MCF 10A (cell line): ENCODE measurements at regions not wholly inside any gene's neighbourhood (a gene's known extent, or its start where the extent isn't known, plus 50 kb on each side); places are given as distances from the start of the nearest gene placed in this dataset.

Experiments
- BruUV-seq: library from RNA; stranded (reverse); fragments of 400-500 nt; replicated peaks from 2 replicates; lab custom pipeline; 2021; lab: Mats Ljungman, UMichigan
- CTCF ChIA-PET: fragments of 300-600 bp; sonication (Branson Sonifier 250); formaldehyde crosslinking; extraction: SDS; loops from one replicate; lab custom pipeline; 2021; ENCODE audit warnings: antibody characterized with exemption, inconsistent platforms; lab: Yijun Ruan, JAX
- POLR2A ChIA-PET: fragments of 300-600, 350-650 bp; sonication (Branson Sonifier 250); formaldehyde crosslinking; extraction: SDS; loops from one replicate; lab custom pipeline; 2020; ENCODE audit warnings: antibody characterized with exemption, inconsistent platforms; lab: Yijun Ruan, JAX
- DNase-seq: peaks from one replicate; pipeline ENCODE4 v3.0.0-alpha.2; 2018; ENCODE audit not compliant: unreplicated experiment
- H3K27ac Mint-ChIP-seq: one replicate; pipeline ENCODE4 v1.8.0; 2022; ENCODE audit warnings: mild to moderate bottlenecking, low read depth, mixed read lengths; ENCODE audit not compliant: unreplicated experiment
- H3K27me3 Mint-ChIP-seq: one replicate; pipeline ENCODE4 v1.8.0; 2022; ENCODE audit warnings: mixed read lengths; ENCODE audit not compliant: insufficient read depth, unreplicated experiment
- H3K36me3 Mint-ChIP-seq: one replicate; pipeline ENCODE4 v1.8.0; 2022; ENCODE audit warnings: mild to moderate bottlenecking, moderate library complexity, mixed read lengths; ENCODE audit not compliant: insufficient read depth, unreplicated experiment
- H3K4me1 Mint-ChIP-seq: one replicate; pipeline ENCODE4 v1.8.0; 2022; ENCODE audit warnings: mixed read lengths; ENCODE audit not compliant: insufficient read depth, unreplicated experiment
- H3K4me3 Mint-ChIP-seq: one replicate; pipeline ENCODE4 v1.8.0; 2022; ENCODE audit warnings: mild to moderate bottlenecking, moderate library complexity, mixed read lengths; ENCODE audit not compliant: unreplicated experiment
- H3K9me3 Mint-ChIP-seq: one replicate; pipeline ENCODE4 v1.8.0; 2022; ENCODE audit warnings: mixed read lengths; ENCODE audit not compliant: unreplicated experiment
- intact Hi-C: fragments of 100-400 bp; cut with micrococcal nuclease; formaldehyde crosslinking; loops from 2 replicates; pipeline ENCODE4 v1.14.1; 2022
- TF ChIP-seq, protein P1 (sequence below): fragments of 200-600 bp; IDR thresholded peaks from one replicate; pipeline ENCODE4 v1.8.0; 2022; ENCODE audit warnings: antibody characterized with exemption, mild to moderate bottlenecking; ENCODE audit not compliant: unreplicated experiment

DNA sequence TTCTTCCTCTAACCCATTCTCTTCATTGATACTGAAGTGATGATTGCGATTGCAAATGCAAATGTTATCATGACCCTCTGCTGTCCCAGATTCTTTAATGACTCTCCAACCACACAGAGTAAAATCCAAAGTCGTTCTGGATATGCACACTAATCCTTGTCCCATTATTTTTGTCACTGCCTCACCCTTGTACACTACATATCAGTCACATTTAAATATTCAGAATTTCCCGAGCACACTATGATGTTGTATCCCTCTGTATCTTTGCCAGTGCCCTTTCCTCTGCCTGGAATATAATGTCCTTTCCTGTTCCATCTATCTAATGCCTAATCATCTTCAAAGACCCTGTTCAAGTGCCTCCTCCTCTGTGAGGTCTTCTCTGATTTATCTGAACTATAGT is 55.4 kb upstream of the MMP13 start:
- H3K4me1 Mint-ChIP-seq: no peaks in the 10 kb centered on the region
- BruUV-seq: no TSS peak
- H3K9me3 Mint-ChIP-seq: peaks cover 12% of the 10 kb centered on the region
- ChIA-PET POLR2A (interaction anchor here (0.6 kb wide), 1 partner anchor 102 kb away, joined by 3 read pairs; no protein-coding TSS in a partner anchor), CTCF (no interaction called here)
- H3K36me3 Mint-ChIP-seq: peaks cover 5% of the 10 kb centered on the region
- TF ChIP-seq, protein P1, sequence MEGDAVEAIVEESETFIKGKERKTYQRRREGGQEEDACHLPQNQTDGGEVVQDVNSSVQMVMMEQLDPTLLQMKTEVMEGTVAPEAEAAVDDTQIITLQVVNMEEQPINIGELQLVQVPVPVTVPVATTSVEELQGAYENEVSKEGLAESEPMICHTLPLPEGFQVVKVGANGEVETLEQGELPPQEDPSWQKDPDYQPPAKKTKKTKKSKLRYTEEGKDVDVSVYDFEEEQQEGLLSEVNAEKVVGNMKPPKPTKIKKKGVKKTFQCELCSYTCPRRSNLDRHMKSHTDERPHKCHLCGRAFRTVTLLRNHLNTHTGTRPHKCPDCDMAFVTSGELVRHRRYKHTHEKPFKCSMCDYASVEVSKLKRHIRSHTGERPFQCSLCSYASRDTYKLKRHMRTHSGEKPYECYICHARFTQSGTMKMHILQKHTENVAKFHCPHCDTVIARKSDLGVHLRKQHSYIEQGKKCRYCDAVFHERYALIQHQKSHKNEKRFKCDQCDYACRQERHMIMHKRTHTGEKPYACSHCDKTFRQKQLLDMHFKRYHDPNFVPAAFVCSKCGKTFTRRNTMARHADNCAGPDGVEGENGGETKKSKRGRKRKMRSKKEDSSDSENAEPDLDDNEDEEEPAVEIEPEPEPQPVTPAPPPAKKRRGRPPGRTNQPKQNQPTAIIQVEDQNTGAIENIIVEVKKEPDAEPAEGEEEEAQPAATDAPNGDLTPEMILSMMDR: no peak
- intact Hi-C loops: no loop called here
- no peak overlapping the region for H3K27ac Mint-ChIP-seq
- H3K4me3 Mint-ChIP-seq: no peak overlapping the region
- H3K27me3 Mint-ChIP-seq: no peaks in the 10 kb centered on the region
- DNase-seq: no peak

- H3K27me3 Mint-ChIP-seq: no peaks in the 10 kb centered on the region
- no peak overlapping the region for H3K4me3 Mint-ChIP-seq
- DNase-seq: no peak
- CTCF ChIA-PET: no interaction called here
- intact Hi-C loops: no loop called here
- H3K4me1 Mint-ChIP-seq: no peaks in the 10 kb centered on the region
- TF ChIP-seq, protein P1: no peak
- H3K36me3 Mint-ChIP-seq: peaks cover 5% of the 10 kb centered on the region
- peaks cover 12% of the 10 kb centered on the region for H3K9me3 Mint-ChIP-seq
- no TSS peak for BruUV-seq
- POLR2A ChIA-PET: interaction anchor here (0.6 kb wide), 1 partner anchor 32 kb away, joined by 3 read pairs; no protein-coding TSS in a partner anchor
- no peak overlapping the region for H3K27ac Mint-ChIP-seq
Measured at GRCh38 chr11:103007521-103007920, 52.0 kb upstream of the MMP13 start.
